ENCODE measurements at regions not wholly inside any gene's neighbourhood (a gene's known extent, or its start where the extent isn't known, plus 50 kb on each side); places are given as distances from the start of the nearest gene placed in this dataset.

GRCh38 chr1:229857585-229857984 lies 209.5 kb upstream of the GALNT2 start:
- H3K79me2 ChIP-seq (ENCODE audit: control insufficient read depth in 1 of 2, insufficient read depth in 2 of 2, low read length in 2 of 2): no peaks in the 10 kb centered on the region
- no peak overlapping the region for H2BK5ac ChIP-seq (ENCODE audit: low read depth, low read length)
- H3K18ac ChIP-seq (ENCODE audit: extremely low read depth, low read length): no peak overlapping the region
- no peak overlapping the region for H3K23ac ChIP-seq (ENCODE audit: insufficient read length)
- no peak overlapping the region for H3K4me2 ChIP-seq (ENCODE audit: insufficient read depth in 1 of 2, low read depth in 2 of 2, low read length in 2 of 2)
- DNase-seq (ENCODE audit: low read depth in 1 of 2, low spot score in 2 of 2) (no peak), FAIRE-seq (no peak)
- H2AK5ac ChIP-seq (ENCODE audit: low read depth, low read length): no peak overlapping the region
- H2BK15ac ChIP-seq (ENCODE audit: low read length): no peak overlapping the region
- no peak overlapping the region for H3K4ac ChIP-seq (replicated peaks; ENCODE audit: insufficient read length, low read depth, low read length)
- no peak overlapping the region for H4K5ac ChIP-seq (ENCODE audit: insufficient read length, low read depth, low read length)
- no peak overlapping the region for H2AFZ ChIP-seq (ENCODE audit: low read length)
- ChIA-PET POLR2A (ENCODE audit: partially characterized antibody) (no interaction called here), CTCF (ENCODE audit: partially characterized antibody) (interaction anchor here (3.7 kb wide), 1 partner anchor 8 kb away, joined by 18 read pairs; no protein-coding TSS in a partner anchor)
- no peak overlapping the region for H2BK20ac ChIP-seq (ENCODE audit: low read length)
- no peaks in the 10 kb centered on the region; the same call in 1 of the 2 replicates for H3K23me2 ChIP-seq (ENCODE audit: low read depth, low read length)
- no peak overlapping the region for H2BK12ac ChIP-seq (ENCODE audit: low read depth, low read length)
- H3K56ac ChIP-seq (replicated peaks; ENCODE audit: insufficient read length, low read depth, low read length): no peak overlapping the region
- no peaks in the 10 kb centered on the region for H3K79me1 ChIP-seq (ENCODE audit: low read depth, low read length)
- no peak overlapping the region for H4K8ac ChIP-seq (ENCODE audit: extremely low read depth, insufficient read depth, low read length)
- no peaks in the 10 kb centered on the region for H4K20me1 ChIP-seq (replicated peaks in 1 of 2; ENCODE audit: control insufficient read depth in 1 of 2, insufficient read depth in 2 of 2, low read length in 2 of 2)
- no peaks in the 10 kb centered on the region for H3K9me3 ChIP-seq (ENCODE audit: insufficient read depth in 2 of 2, low read depth in 1 of 2, low read length in 1 of 2)
- H3K27ac ChIP-seq (ENCODE audit: low read depth, low read length): no peak overlapping the region
- H3K4me1 ChIP-seq (replicated peaks in 1 of 4; ENCODE audit: control insufficient read depth in 3 of 4, insufficient read depth in 4 of 4, low read length in 3 of 4): peaks cover 2 to 9% (median 5%) of the 10 kb centered on the region in 4 experiments; a peak in 6 of 7 replicates
- no peak overlapping the region for H3K9ac ChIP-seq (replicated peaks in 1 of 4; ENCODE audit: extremely low read depth in 1 of 4, low read depth in 3 of 4, low read length in 3 of 4)
- no peaks in the 10 kb centered on the region for H3K36me3 ChIP-seq (ENCODE audit: control insufficient read depth in 2 of 4, insufficient read depth in 4 of 4, low read length in 3 of 4)
- H2BK120ac ChIP-seq (replicated peaks; ENCODE audit: low read depth, low read length): no peak overlapping the region
- H4K91ac ChIP-seq (replicated peaks; ENCODE audit: insufficient read length, low read length): no peak overlapping the region
- H3K27me3 ChIP-seq (replicated peaks in 1 of 4; ENCODE audit: control insufficient read depth in 3 of 4, extremely low read depth in 1 of 4, insufficient read depth in 3 of 4, low read length in 3 of 4): no peaks in the 10 kb centered on the region; a peak in 1 of 7 replicates
- WGBS, 2 experiments (ENCODE audit: extremely low coverage in 1 of 2, insufficient coverage in 1 of 2, insufficient read length in 1 of 2, insufficient replicate concordance in 2 of 2, low coverage in 1 of 2, low lambda C conversion rate in 2 of 2, missing lambda C conversion rate in 1 of 2): 87% methylated on average over 4 of the region's 4 CpGs; no CpG with 5 or more reads in 1 of the 2 experiments
- no peak overlapping the region for H3K4me3 ChIP-seq (ENCODE audit: extremely low read depth in 1 of 4, insufficient read depth in 2 of 4, low read depth in 3 of 4, low read length in 4 of 4)
- H3K14ac ChIP-seq (ENCODE audit: insufficient read length): no peak overlapping the region
- no peak for TF ChIP-seq POLR2AphosphoS5 (IDR thresholded peaks at IDR 0.05; ENCODE audit: low read depth, low read length)
- TF ChIP-seq KDM5A (IDR thresholded peaks at IDR 0.05; ENCODE audit: low read length): no peak
- no peak for TF ChIP-seq TCF12 (IDR thresholded peaks at IDR 0.05; ENCODE audit: low read depth, low read length)
- no peak for TF ChIP-seq NANOG (IDR thresholded peaks at IDR 0.05; ENCODE audit: insufficient read depth, low read depth, low read length, poor library complexity, severe bottlenecking)
- TF ChIP-seq CREB1 (IDR thresholded peaks at IDR 0.05): no peak
- TF ChIP-seq EZH2 (IDR thresholded peaks at IDR 0.05; ENCODE audit: low read depth, low read length, severe bottlenecking): no peak
- no peak for TF ChIP-seq POU5F1 (IDR thresholded peaks at IDR 0.05; ENCODE audit: low read depth, low read length)
- TF ChIP-seq ZNF274 (IDR thresholded peaks at IDR 0.05; ENCODE audit: borderline replicate concordance, extremely low read depth, low read length): no peak
- no peak for TF ChIP-seq ATF2 (IDR thresholded peaks at IDR 0.05; ENCODE audit: low read length)
- no peak for TF ChIP-seq CTCF (IDR thresholded peaks at IDR 0.05; ENCODE audit: control extremely low read depth in 1 of 3, insufficient read depth in 1 of 3, low read depth in 1 of 3, low read length in 3 of 3)
- TF ChIP-seq RFX5 (IDR thresholded peaks at IDR 0.05; ENCODE audit: borderline replicate concordance, low read depth, low read length): no peak
